HCT116 (cell line): ENCODE measurements at regions not wholly inside any gene's neighbourhood (a gene's known extent, or its start where the extent isn't known, plus 50 kb on each side); places are given as distances from the start of the nearest gene placed in this dataset.

Source experiments
- ATAC-seq: fragments of 200-7000 bp; cut with Tn5 transposase; 2 replicates; pipeline ENCODE4 v1.9.1; 2020; ENCODE audit warnings: mild to moderate bottlenecking, moderate library complexity
- BruUV-seq: library from RNA; stranded (reverse); fragments of 400-500 nt; replicated peaks from 2 replicates; lab custom pipeline; 2021; lab: Mats Ljungman, UMichigan
- CTCF ChIA-PET: fragments of 300-600 bp; sonication (Branson Sonifier 250); formaldehyde crosslinking; loops from one replicate; lab custom pipeline; 2021; ENCODE audit warnings: antibody characterized with exemption; lab: Charles Lee
- POLR2A ChIA-PET: fragments of 300-600, 350-600 bp; sonication (Branson Sonifier 250); formaldehyde crosslinking; loops from one replicate; lab custom pipeline; 2021; ENCODE audit warnings: antibody characterized with exemption; lab: Charles Lee
- RAD21 ChIA-PET, 2 experiments: fragments of 300-600 bp; sonication (Branson Sonifier 250); formaldehyde crosslinking; loops; one replicate each; lab custom pipeline; 2023; ENCODE audit warnings: low total read pairs in 2 of 2; ENCODE audit not compliant: uncharacterized antibody in 2 of 2, unreplicated experiment in 2 of 2, low non-redundant PET in 1 of 2; lab: Charles Lee
- DNase-seq: peaks from one replicate; pipeline ENCODE4 v3.0.0-alpha.2; 2010; ENCODE audit warnings: low read depth, low spot score
- H2AFZ ChIP-seq: fragments of 200-600 bp; shearing (Covaris generic), sonication (generic); 2 replicates; pipeline ENCODE4 v1.6.1; 2017; ENCODE audit warnings: low read depth, mixed run types, mixed read lengths, antibody characterized with exemption, low read length; ENCODE audit not compliant: poor library complexity, severe bottlenecking
- H3K27ac ChIP-seq: 2 replicates; pipeline ENCODE4 v1.5.1; 2012; ENCODE audit warnings: low read depth, low read length
- H3K27me3 ChIP-seq: fragments of 200-600 bp; sonication (generic); 2 replicates; pipeline ENCODE4 v1.6.1; 2016; ENCODE audit warnings: mixed run types, low read length, mixed read lengths; ENCODE audit not compliant: insufficient read depth
- H3K36me3 ChIP-seq, 2 experiments: fragments of 200-500 bp in 1 of 2; fragments of 200-600 bp in 1 of 2; sonication (Bioruptor generic) in 1 of 2; sonication (generic) in 1 of 2; 2 replicates each; pipeline versions ENCODE4 v1.5.1 to v1.6.1; 2014 to 2016; ENCODE audit warnings: low read length in 2 of 2, inconsistent platforms in 1 of 2, mixed read lengths in 1 of 2, mixed run types in 1 of 2; ENCODE audit not compliant: insufficient read depth in 2 of 2, control insufficient read depth in 1 of 2
- H3K4me1 ChIP-seq, 2 experiments: fragments of 200-600 bp in 1 of 2; sonication (generic) in 1 of 2; 2 replicates each; pipeline versions ENCODE4 v1.5.1 to v1.6.1; 2012 to 2017; ENCODE audit warnings: low read length in 2 of 2, inconsistent platforms in 1 of 2, mild to moderate bottlenecking in 1 of 2, mixed read lengths in 1 of 2, mixed run types in 1 of 2, moderate library complexity in 1 of 2; ENCODE audit not compliant: insufficient read depth in 2 of 2, control insufficient read depth in 1 of 2
- H3K4me2 ChIP-seq: fragments of 200-600 bp; sonication (generic); 2 replicates; pipeline ENCODE4 v1.6.1; 2017; ENCODE audit warnings: mixed run types, low read length, mixed read lengths
- H3K4me3 ChIP-seq, 2 experiments: fragments of 200-600 bp in 1 of 2; sonication (generic) in 1 of 2; replicated peaks in 1 of 2; 2 replicates each; pipeline ENCODE4 v1.5.1; 2011 to 2016; ENCODE audit warnings: low read length in 2 of 2, control low read depth in 1 of 2, low read depth in 1 of 2, mild to moderate bottlenecking in 1 of 2, mixed read lengths in 1 of 2, mixed run types in 1 of 2
- H3K79me2 ChIP-seq: fragments of 200-600 bp; sonication (generic); 2 replicates; pipeline ENCODE4 v1.6.1; 2017; ENCODE audit warnings: mild to moderate bottlenecking, mixed run types, low read length, moderate library complexity, mixed read lengths; ENCODE audit not compliant: insufficient read depth
- H3K9ac ChIP-seq: fragments of 200-600 bp; sonication (generic); 2 replicates; pipeline ENCODE4 v1.6.1; 2016; ENCODE audit warnings: low read length, mixed read lengths
- H3K9me2 ChIP-seq: fragments of 200-600 bp; sonication (generic), shearing (Covaris generic); 2 replicates; pipeline ENCODE4 v1.6.1; 2017; ENCODE audit warnings: mixed run types, mild to moderate bottlenecking, moderate library complexity; ENCODE audit not compliant: insufficient read depth
- H3K9me3 ChIP-seq, 2 experiments: fragments of 200-500 bp in 1 of 2; fragments of 200-600 bp in 1 of 2; sonication (Bioruptor generic) in 1 of 2; sonication (generic) in 1 of 2; 2 replicates each; pipeline ENCODE4 v1.6.1; 2014 to 2017; ENCODE audit warnings: low read length in 2 of 2, mixed read lengths in 2 of 2, inconsistent platforms in 1 of 2, low read depth in 1 of 2, mild to moderate bottlenecking in 1 of 2, mixed run types in 1 of 2, moderate library complexity in 1 of 2; ENCODE audit not compliant: control insufficient read depth in 1 of 2, insufficient read depth in 1 of 2
- H4K20me1 ChIP-seq: fragments of 200-600 bp; sonication (generic), shearing (Covaris generic); 2 replicates; pipeline ENCODE4 v1.6.1; 2017; ENCODE audit warnings: mixed run types, mild to moderate bottlenecking, moderate library complexity; ENCODE audit not compliant: insufficient read depth
- CEBPB ChIP-seq: IDR thresholded peaks from 2 replicates; pipeline ENCODE4 v1.6.1; 2012; ENCODE audit warnings: low read depth
- ELF1 ChIP-seq: IDR thresholded peaks from 2 replicates; pipeline ENCODE4 v1.6.1; 2012; ENCODE audit warnings: low read depth, borderline replicate concordance
- SP1 ChIP-seq: IDR thresholded peaks from 2 replicates; pipeline ENCODE4 v1.6.1; 2012; ENCODE audit warnings: low read depth
- SRF ChIP-seq: IDR thresholded peaks from 2 replicates; pipeline ENCODE4 v1.6.1; 2012; ENCODE audit warnings: low read depth
- TCF7L2 ChIP-seq: IDR thresholded peaks from 2 replicates; pipeline ENCODE4 v1.7.0; 2011; ENCODE audit warnings: borderline replicate concordance, inconsistent platforms; ENCODE audit not compliant: insufficient read depth, insufficient read length; ENCODE audit errors: extremely low read depth
- YY1 ChIP-seq: IDR thresholded peaks from 2 replicates; pipeline ENCODE4 v1.6.1; 2011; ENCODE audit warnings: low read length, low read depth, moderate library complexity, mild to moderate bottlenecking; ENCODE audit not compliant: insufficient replicate concordance; ENCODE audit errors: extremely low read depth
- ZBTB33 ChIP-seq: IDR thresholded peaks from 2 replicates; pipeline ENCODE4 v1.6.1; 2011; ENCODE audit warnings: mild to moderate bottlenecking, low read length, moderate library complexity; ENCODE audit not compliant: insufficient replicate concordance; ENCODE audit errors: extremely low read depth
- ZFX ChIP-seq: fragments of 450-650 bp; IDR thresholded peaks from 2 replicates; pipeline ENCODE4 v1.6.1; 2017
- ZNF274 ChIP-seq: fragments of 200-500 bp; sonication (Bioruptor generic); IDR thresholded peaks from 2 replicates; pipeline ENCODE4 v1.6.1; 2014; ENCODE audit warnings: mild to moderate bottlenecking, low read depth, low read length, inconsistent platforms
- intact Hi-C: fragments of 100-400 bp; cut with micrococcal nuclease; formaldehyde crosslinking; loops from 2 replicates; pipeline ENCODE4 v1.10.0; 2022

- POLR2A ChIA-PET = interaction anchor here (0.7 kb wide), 1 partner anchor 1432 kb away, joined by 3 read pairs; no protein-coding TSS in a partner anchor
- Histone ChIP-seq H3K4me2 (peak overlapping the region; percentile 63), H3K4me1 (peaks cover 16 to 22% of the 10 kb centered on the region in 2 experiments)
- TF ChIP-seq ZNF274 (no peak), SRF (no peak), TCF7L2 (no peak), SP1 (peak; percentile 27; the same call in 1 of the 2 replicates), ZBTB33 (no peak), ZFX (no peak), CEBPB (peak; percentile 48; the same call in 1 of the 2 replicates), ELF1 (no peak), YY1 (no peak)
- TF ChIP-seq, all 23 proteins: peak for 2
- Histone ChIP-seq H2AFZ (peak overlapping the region; percentile 90), H3K4me3 (peak overlapping the region in 1 of 2 experiments; percentile 13; a peak in 1 of 4 replicates), H3K27me3 (no peaks in the 10 kb centered on the region), H3K79me2 (no peaks in the 10 kb centered on the region), H3K27ac (peak overlapping the region; percentile 44), H3K9me3 (no peaks in the 10 kb centered on the region), H3K36me3 (no peaks in the 10 kb centered on the region), H3K9ac (no peak overlapping the region), H3K9me2 (no peaks in the 10 kb centered on the region), H4K20me1 (no peaks in the 10 kb centered on the region)
- ChIA-PET RAD21 (interaction anchor here in 1 of 2 experiments (0.7 kb wide), 1 partner anchor 627 kb away, joined by 4 read pairs; no protein-coding TSS in a partner anchor), CTCF (interaction anchor here (0.7 to 0.9 kb wide), 2 partner anchors 31 to 608 kb away, joined by 3 to 4 read pairs; no protein-coding TSS in a partner anchor)
- no TSS peak for BruUV-seq
- intact Hi-C loops = no loop called here
- DNase-seq (no peak), ATAC-seq (peak; percentile 61)
Observed at GRCh38 chr6:25192590-25193459, 86.3 kb upstream of the CARMIL1 start.
